Bronchial epithelial cell (primary cell): ENCODE measurements at regions not wholly inside any gene's neighbourhood (a gene's known extent, or its start where the extent isn't known, plus 50 kb on each side); places are given as distances from the start of the nearest gene placed in this dataset.
"Not testable (repeated sequence)": the region's sequence is repeated elsewhere in the genome, so short reads cannot be mapped to it uniquely, and the experiment has no call there.

ENCODE experiments used
- DNase-seq: peaks from one replicate; pipeline ENCODE4 v3.0.0-alpha.2; 2010; ENCODE audit warnings: low read depth
- FAIRE-seq: peaks from 2 replicates; lab custom pipeline; 2011; peaks lifted over from hg19 to GRCh38; lab: Jason Lieb, UNC
- H3K27me3 ChIP-seq: 2 replicates; pipeline ENCODE4 v1.5.1; 2011; ENCODE audit warnings: low read length; ENCODE audit not compliant: control insufficient read depth, insufficient read depth
- H3K36me3 ChIP-seq: 2 replicates; pipeline ENCODE4 v1.5.1; 2011; ENCODE audit warnings: low read length; ENCODE audit not compliant: control insufficient read depth, insufficient read depth
- H3K4me3 ChIP-seq: 2 replicates; pipeline ENCODE4 v1.5.1; 2011; ENCODE audit warnings: mild to moderate bottlenecking, low read depth, low read length, control low read depth
- TF ChIP-seq, protein P1 (sequence below): IDR thresholded peaks from 2 replicates; pipeline ENCODE4 v1.5.1; 2011; ENCODE audit warnings: mild to moderate bottlenecking, moderate library complexity, low read length, control low read depth, inconsistent platforms; ENCODE audit not compliant: insufficient read depth, severe bottlenecking

DNA sequence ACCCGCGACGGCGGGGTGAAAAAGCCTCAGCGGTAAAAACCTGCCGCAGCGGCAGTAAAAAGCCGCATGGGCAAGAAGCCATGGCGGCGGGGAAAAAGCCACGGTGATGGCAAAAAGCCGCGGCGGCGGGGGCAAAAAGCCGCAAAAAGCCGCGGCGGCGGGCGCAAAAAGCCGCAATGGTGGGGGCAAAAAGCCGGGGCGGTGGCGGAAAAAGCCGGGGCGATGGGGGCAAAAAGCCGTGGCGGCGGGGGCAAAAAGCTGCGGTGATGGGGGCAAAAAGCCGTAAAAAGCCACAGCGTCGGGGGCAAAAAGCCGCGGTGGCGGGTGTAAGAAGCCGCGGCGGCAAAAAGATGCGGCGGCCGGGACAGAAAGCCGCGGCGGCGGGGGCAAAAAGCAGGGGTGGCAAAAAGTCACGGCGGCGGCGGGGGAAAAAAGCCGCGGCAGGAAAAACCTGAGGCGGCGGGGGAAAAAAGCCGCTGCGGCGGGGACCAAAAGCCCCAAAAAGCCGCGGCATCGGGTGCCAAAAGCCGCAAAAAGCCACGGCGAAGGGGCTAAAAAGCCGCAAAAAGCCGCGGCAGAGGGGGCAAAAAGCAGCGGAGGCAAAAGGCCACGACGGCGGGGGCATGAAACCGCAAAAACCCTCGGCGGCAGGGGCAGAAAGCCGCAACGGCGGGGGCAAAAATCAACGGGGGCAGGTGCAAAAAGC is 488.5 kb downstream of the ZNF33B start:
- Histone ChIP-seq H3K27me3 (no peaks in the 10 kb centered on the region), H3K4me3 (no peak overlapping the region), H3K36me3 (no peaks in the 10 kb centered on the region)
- TF ChIP-seq, protein P1, sequence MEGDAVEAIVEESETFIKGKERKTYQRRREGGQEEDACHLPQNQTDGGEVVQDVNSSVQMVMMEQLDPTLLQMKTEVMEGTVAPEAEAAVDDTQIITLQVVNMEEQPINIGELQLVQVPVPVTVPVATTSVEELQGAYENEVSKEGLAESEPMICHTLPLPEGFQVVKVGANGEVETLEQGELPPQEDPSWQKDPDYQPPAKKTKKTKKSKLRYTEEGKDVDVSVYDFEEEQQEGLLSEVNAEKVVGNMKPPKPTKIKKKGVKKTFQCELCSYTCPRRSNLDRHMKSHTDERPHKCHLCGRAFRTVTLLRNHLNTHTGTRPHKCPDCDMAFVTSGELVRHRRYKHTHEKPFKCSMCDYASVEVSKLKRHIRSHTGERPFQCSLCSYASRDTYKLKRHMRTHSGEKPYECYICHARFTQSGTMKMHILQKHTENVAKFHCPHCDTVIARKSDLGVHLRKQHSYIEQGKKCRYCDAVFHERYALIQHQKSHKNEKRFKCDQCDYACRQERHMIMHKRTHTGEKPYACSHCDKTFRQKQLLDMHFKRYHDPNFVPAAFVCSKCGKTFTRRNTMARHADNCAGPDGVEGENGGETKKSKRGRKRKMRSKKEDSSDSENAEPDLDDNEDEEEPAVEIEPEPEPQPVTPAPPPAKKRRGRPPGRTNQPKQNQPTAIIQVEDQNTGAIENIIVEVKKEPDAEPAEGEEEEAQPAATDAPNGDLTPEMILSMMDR, result no peak
- DNase-seq (no peak), FAIRE-seq (no peak)

DNA sequence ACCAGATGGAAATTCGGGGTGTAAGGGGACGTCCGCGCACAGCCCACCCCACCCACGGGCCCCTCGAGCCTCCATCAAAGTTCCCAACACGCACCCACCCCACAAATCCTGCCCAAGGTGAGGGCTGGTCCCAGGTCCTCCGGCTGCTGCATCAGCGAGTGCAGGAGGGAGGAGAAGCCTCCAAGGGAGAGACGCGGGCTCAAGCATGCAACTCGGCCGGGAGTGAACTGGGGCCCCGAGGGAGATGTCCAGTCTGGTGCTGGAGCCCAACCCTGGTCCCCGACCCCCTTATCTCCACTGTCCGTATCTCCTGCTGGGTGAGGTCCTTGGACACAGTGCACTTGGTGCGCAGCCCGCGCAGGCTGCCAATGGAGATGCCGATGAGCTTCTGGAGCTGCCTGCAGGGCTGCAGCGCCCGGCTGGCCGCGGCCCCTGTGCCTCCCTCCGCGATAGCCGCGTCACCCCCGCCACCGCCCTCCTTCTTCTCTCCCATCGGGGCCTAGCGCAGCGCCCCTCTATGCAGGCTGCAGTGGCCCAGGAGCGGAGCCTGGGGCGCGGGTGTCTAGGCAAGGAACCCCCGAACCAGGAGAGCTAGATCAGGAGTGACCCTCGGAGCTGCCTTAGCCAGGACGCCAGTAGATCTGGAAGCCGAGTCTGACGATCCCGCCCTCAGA is 489.2 kb downstream of the ZNF33B start:
- DNase-seq, result no peak

DNA sequence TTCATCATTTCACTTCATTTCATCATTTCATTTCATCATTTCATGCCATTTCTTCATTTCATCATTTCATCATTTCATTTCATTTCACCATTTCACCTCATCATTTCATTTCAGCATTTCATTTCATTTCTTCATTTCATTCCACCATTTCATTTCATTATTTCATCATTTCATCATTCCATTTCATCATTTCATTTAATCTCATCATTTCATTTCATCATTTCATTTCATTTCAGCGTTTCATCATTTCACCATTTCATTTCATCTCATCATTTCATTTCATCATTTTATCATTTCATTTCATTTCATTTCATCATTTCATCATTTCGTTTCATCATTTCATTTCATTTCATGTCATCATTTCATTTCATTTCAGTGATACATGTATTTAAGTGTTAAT is 492.2 kb downstream of the ZNF33B start:
- H3K4me3 ChIP-seq, result not testable (repeated sequence)

More for the DNA sequence above, 489.2 kb downstream of the ZNF33B start:
- Histone ChIP-seq H3K36me3 (no peaks in the 10 kb centered on the region), H3K27me3 (no peaks in the 10 kb centered on the region), H3K4me3 (no peak overlapping the region)
- TF ChIP-seq, protein P1, result no peak
- no peak for FAIRE-seq

DNA sequence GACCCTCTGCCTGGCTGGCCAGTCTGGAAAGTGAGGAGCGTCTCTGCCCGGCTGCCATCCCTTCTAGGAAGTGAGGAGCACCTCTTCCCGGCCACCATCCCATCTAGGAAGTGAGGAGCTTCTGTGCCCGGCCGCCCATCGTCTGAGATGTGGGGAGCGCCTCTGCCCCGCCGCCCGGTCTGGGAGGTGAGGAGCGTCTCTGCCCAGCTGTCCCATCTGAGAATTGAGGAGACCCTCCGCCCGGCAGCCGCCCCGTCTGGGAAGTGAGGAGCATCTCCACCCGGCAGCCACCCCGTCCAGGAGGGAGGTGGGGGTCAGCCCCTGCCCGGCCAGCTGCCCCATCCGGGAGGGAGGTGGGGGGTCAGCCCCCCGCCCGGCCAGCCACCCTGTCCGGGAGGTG is 500.3 kb downstream of the ZNF33B start:
- not testable (repeated sequence) for FAIRE-seq, H3K27me3 ChIP-seq, H3K4me3 ChIP-seq, H3K36me3 ChIP-seq, DNase-seq

More for the DNA sequence above, 492.2 kb downstream of the ZNF33B start:
- DNase-seq, H3K27me3 ChIP-seq, FAIRE-seq, H3K36me3 ChIP-seq: not testable (repeated sequence)

DNA sequence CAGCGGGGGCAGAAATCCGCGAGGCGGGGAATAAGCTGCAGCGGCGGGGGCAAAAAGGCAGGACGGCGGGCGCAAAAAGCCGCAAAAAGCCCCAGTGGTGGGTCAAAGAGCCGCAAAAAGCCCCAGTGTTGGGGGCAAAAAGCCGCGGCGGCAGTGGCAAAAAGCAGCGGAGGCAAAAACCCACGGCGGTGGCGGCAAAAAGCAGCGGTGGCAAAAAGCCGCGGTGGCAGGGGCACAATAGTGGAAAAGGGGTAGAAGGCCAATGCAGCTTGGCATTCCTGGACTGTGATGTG is 525.3 kb downstream of the ZNF33B start:
- TF ChIP-seq, protein P1, result no peak
- Histone ChIP-seq H3K27me3 (no peaks in the 10 kb centered on the region), H3K4me3 (no peak overlapping the region), H3K36me3 (no peaks in the 10 kb centered on the region)
- no peak for FAIRE-seq
- DNase-seq, result no peak

DNA sequence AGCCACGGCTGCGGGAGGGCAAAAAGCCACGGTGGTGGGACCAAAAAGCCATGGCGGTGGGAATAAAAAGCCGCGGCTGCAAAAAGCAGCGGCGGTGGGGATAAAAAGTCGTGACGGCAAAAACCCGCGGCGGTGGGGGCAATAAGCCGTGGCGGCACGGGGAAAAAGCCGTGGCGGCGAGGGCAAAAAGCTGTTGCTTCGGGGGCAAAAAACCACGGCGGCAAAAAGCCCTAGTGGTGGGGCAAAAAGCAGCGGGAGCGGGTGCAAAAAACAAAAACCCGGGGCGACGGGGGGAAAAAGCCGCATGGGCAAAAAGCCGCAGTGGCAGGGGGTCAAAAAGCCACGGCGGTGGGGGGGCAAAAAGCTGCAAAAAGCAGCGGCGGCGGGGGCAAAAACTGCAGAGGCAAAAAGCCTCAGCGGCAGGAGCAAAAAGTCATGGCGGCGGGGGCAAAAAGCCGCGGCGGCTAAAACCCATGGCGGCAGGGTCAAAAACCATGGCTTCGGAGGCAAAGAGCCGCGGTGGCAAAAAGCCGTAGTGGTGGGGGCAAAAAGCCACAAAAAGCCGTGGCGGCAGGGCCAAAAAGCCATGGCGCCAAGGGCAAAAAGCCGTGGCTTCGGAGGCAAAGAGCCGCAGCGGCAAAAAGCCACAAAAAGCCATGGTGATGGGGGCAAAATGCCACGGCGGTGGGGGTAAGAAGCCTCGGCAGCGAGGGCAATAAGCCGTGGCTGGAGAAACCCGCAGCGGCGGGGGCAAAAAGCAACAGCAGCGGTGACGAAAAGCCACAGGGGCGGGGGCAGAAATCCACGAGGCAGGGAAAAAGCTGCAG is 525.8 kb downstream of the ZNF33B start:
- Histone ChIP-seq H3K27me3 (no peaks in the 10 kb centered on the region), H3K36me3 (no peaks in the 10 kb centered on the region), H3K4me3 (no peak overlapping the region)
- no peak for FAIRE-seq
- DNase-seq, result no peak
- TF ChIP-seq, protein P1, result no peak
